Mucosa of descending colon (tissue), 3 donors: ENCODE measurements at regions not wholly inside any gene's neighbourhood (a gene's known extent, or its start where the extent isn't known, plus 50 kb on each side); places are given as distances from the start of the nearest gene placed in this dataset.
"Not testable (repeated sequence)": the region's sequence is repeated elsewhere in the genome, so short reads cannot be mapped to it uniquely, and the experiment has no call there.

Experiments used
- ATAC-seq: fragments of 200-7000 bp; cut with Tn5 transposase; one replicate; pipeline ENCODE4 v1.9.1; 2020; ENCODE audit warnings: mild to moderate bottlenecking, moderate library complexity
- DNase-seq, 3 donors: peaks; one replicate each; pipeline ENCODE4 v3.0.0-alpha.2; 2020
- H3K36me3 ChIP-seq: fragments of 200-600 bp; one replicate; pipeline ENCODE4 v1.8.0; 2021; ENCODE audit warnings: low read depth, mild to moderate bottlenecking
- H3K4me1 ChIP-seq: fragments of 200-600 bp; one replicate; pipeline ENCODE4 v1.8.0; 2021; ENCODE audit warnings: low read depth, mild to moderate bottlenecking
- H3K4me3 ChIP-seq: fragments of 200-600 bp; one replicate; pipeline ENCODE4 v1.8.0; 2021; ENCODE audit warnings: mild to moderate bottlenecking
- H3K9me3 ChIP-seq: fragments of 200-600 bp; one replicate; pipeline ENCODE4 v1.8.0; 2021; ENCODE audit warnings: mild to moderate bottlenecking
- intact Hi-C, 2 donors: fragments of 100-400 bp; cut with DNase I in 1 of 2; cut with micrococcal nuclease in 1 of 2; formaldehyde crosslinking; loops; one replicate each; pipeline versions ENCODE4 v1.11.0 to v1.11.1; 2022; cut with DNase I, micrococcal nuclease
- TF ChIP-seq, protein P1 (sequence below): fragments of 200-600 bp; IDR thresholded peaks from one replicate; pipeline ENCODE4 v1.8.0; 2022; ENCODE audit warnings: antibody characterized with exemption, mild to moderate bottlenecking
- donor health status: DM: no; HTN: no; CAD: no; lungs with moderate emphysema.
- donor health status: DM: no; HTN: no; CAD: no.
- donor health status: DM: no; HTN: yes; CAD: no.

DNA sequence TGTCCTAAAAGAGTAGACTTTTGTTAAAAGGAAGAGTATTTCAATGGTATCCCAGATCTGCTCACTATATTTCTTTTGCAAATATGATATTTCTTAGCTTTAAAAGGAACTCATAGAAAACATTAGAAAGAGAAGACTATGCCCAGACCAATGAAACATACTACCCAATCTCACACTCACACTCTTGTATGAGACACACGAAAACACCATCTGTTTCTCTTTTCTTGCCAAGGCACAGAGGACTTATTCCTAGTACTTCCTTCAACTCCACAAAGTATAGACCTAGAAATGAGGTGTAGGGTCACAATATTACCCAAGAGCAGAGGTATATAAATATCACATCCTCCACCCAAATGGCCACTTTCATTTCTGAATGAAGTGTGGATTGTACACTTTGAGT, 292.4 kb upstream of the ACO1 start:
- H3K4me1 ChIP-seq = no peaks in the 10 kb centered on the region

DNA sequence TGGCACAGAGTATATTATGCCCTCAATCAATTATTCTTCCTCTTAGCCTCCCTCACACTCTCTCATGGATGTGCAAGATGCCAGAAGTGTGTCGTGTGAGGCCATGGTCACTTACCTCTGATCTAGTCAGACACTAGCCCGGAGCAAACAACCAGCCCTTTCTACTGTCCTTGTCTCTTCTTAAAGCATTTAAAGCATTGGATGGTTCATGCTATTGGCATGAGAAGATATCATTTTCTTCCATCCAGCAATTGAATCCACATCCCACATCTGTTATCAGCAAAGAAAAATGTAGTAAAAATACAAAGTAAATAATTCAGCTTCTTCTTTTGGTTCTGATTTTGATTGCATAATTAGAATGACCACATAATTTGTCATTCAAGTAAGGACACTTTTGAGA, 267.2 kb upstream of the ACO1 start:
- intact Hi-C loops = no loop called here
- DNase-seq = no peak

More for the DNA sequence above, 292.4 kb upstream of the ACO1 start:
- TF ChIP-seq, protein P1, sequence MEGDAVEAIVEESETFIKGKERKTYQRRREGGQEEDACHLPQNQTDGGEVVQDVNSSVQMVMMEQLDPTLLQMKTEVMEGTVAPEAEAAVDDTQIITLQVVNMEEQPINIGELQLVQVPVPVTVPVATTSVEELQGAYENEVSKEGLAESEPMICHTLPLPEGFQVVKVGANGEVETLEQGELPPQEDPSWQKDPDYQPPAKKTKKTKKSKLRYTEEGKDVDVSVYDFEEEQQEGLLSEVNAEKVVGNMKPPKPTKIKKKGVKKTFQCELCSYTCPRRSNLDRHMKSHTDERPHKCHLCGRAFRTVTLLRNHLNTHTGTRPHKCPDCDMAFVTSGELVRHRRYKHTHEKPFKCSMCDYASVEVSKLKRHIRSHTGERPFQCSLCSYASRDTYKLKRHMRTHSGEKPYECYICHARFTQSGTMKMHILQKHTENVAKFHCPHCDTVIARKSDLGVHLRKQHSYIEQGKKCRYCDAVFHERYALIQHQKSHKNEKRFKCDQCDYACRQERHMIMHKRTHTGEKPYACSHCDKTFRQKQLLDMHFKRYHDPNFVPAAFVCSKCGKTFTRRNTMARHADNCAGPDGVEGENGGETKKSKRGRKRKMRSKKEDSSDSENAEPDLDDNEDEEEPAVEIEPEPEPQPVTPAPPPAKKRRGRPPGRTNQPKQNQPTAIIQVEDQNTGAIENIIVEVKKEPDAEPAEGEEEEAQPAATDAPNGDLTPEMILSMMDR = no peak
- H3K9me3 ChIP-seq = no peaks in the 10 kb centered on the region
- intact Hi-C loops = no loop called here
- ATAC-seq (no peak), DNase-seq (no peak)
- H3K4me3 ChIP-seq = no peak overlapping the region
- no peaks in the 10 kb centered on the region for H3K36me3 ChIP-seq

DNA sequence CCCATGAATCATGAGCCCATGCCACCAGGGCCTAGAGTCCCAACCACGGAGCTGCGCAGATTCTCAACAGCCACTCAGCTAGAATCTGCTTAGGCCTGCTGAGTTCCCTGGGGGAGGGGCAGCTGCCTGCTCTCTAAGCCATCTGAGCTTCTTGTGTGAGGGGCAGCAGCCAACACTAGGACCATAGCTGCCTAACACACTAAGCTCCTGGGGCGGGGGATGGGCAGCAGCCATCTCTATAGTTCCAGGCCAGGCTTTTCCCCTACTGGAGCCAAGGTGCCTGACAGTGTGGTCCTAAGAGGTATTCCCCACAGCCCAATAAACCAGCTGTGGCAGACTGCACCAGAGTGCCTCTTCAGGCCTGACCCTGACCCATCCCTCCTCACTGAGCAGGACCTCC, 255.9 kb upstream of the ACO1 start:
- Histone ChIP-seq H3K4me3 (no peak overlapping the region), H3K9me3 (no peaks in the 10 kb centered on the region), H3K4me1 (no peaks in the 10 kb centered on the region), H3K36me3 (no peaks in the 10 kb centered on the region)
- DNase-seq = no peak
- TF ChIP-seq, protein P1 = no peak
- intact Hi-C loops = no loop called here
- no peak for ATAC-seq

More for the DNA sequence above, 267.2 kb upstream of the ACO1 start:
- Histone ChIP-seq H3K36me3 (no peaks in the 10 kb centered on the region), H3K4me3 (no peak overlapping the region), H3K4me1 (no peaks in the 10 kb centered on the region), H3K9me3 (no peaks in the 10 kb centered on the region)
- no peak for ATAC-seq
- TF ChIP-seq, protein P1 = no peak

DNA sequence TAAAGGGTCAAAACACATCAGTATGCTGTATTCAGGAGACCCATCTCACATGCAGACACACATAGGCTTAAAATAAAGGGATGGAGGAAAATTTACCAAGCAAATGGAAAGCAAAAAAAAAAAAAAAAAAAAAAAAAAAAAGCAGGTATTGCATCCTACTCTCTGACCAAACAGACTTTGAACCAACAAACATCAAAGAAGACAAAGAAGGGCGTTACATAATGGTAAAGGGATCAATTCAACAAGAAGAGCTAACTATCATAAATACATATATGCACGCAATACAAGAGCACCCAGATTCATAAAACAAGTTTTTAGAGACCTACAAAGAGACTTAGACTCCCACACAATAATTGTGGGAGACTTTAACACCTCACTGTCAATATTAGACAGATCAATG, 253.7 kb upstream of the ACO1 start:
- DNase-seq, intact Hi-C loops: not testable (repeated sequence)

DNA sequence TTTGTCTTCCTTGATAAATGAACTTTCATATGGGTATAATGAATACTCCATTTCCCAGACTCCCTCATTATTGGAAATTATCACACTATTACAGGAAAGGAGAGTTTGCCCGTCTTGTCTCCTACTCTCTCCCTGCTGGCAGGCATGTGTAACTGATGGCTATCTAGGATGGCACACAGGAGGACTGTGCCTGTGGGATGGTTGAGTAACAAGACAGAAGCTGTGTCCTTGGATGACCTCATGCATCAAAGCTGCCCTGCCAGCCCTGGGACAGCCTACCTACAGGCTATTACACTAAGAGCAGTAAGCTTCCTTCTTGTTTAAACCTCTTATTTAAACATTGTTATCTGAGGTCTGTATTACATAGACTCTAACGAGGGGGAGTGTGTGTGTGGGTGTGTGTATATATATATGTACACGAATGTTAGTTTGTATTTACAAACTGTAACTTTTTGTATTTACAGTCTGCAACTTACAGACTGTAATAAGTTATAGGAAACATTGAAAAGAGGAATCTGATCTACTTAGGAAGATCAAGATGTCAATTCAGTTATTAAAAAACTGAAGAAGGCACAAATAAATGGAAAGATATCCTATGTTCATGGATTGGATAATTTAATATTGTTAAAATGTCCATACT, 247.6 kb upstream of the ACO1 start:
- Histone ChIP-seq H3K4me1 (no peaks in the 10 kb centered on the region), H3K4me3 (no peak overlapping the region), H3K9me3 (no peaks in the 10 kb centered on the region), H3K36me3 (no peaks in the 10 kb centered on the region)
- TF ChIP-seq, protein P1 = no peak
- DNase-seq = no peak
- intact Hi-C loops = no loop called here
- no peak for ATAC-seq

More for the DNA sequence above, 253.7 kb upstream of the ACO1 start:
- H3K36me3 ChIP-seq, H3K4me1 ChIP-seq, H3K9me3 ChIP-seq, H3K4me3 ChIP-seq, ATAC-seq: not testable (repeated sequence)

DNA sequence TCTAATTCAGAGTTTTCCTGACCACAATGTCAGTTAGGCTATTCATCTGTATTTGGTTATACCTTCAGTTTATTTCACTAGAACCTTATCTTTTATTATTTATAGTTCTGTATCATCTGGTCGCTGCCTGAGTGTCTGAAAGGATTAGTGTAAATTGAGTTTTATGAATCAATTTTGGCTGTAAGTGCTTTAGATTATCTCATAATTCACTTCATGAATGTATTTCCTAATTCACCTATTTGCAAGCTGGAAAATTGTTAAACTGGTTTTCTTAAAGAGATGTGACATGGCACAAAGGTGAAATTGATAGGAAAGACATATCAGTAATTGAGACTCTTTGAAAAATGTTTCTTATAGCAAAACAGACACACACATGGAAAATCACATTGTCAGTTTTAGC, 242.4 kb upstream of the ACO1 start:
- TF ChIP-seq, protein P1 = no peak

DNA sequence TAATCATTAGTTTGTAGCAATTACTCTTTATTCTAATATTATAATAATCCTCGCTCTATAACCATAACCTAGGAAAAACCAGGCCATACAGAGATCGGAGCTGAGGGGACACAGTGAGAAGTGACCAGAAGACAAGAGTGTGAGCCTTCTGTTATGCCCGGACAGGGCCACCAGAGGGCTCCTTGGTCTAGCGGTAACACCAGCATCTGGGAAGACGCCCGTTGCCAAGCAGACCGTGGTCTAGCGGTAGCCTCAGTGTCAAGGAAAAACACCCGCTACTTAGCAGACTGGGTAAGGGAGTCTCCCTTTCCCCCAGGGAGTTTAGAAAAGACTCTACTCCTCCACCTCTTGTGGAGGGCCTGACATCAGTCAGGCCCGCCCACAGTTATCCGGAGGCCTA, 235.9 kb upstream of the ACO1 start:
- H3K4me3 ChIP-seq, H3K4me1 ChIP-seq, intact Hi-C loops, H3K36me3 ChIP-seq, DNase-seq, H3K9me3 ChIP-seq, ATAC-seq: not testable (repeated sequence)

More for the DNA sequence above, 242.4 kb upstream of the ACO1 start:
- Histone ChIP-seq H3K4me1 (no peaks in the 10 kb centered on the region), H3K36me3 (no peaks in the 10 kb centered on the region), H3K4me3 (no peak overlapping the region), H3K9me3 (no peaks in the 10 kb centered on the region)
- DNase-seq = no peak
- intact Hi-C loops = no loop called here
- ATAC-seq = no peak
